Esophagus muscularis mucosa (tissue), 4 donors: ENCODE measurements at regions not wholly inside any gene's neighbourhood (a gene's known extent, or its start where the extent isn't known, plus 50 kb on each side); places are given as distances from the start of the nearest gene placed in this dataset.

Experiments used
- DNase-seq: peaks from one replicate; pipeline ENCODE4 v3.0.0-alpha.2; 2017; ENCODE audit errors: extremely low spot score
- H3K27ac ChIP-seq, 4 donors: fragments of 200-600 bp; sonication (generic); replicated peaks in 1 of 4; 1 replicate in 3 of 4; 2 replicates in 1 of 4; pipeline ENCODE4 v1.5.1; 2016 to 2019; ENCODE audit warnings: mild to moderate bottlenecking in 1 of 4
- H3K27me3 ChIP-seq, 4 donors: fragments of 200-600 bp; sonication (generic); one replicate each; pipeline versions ENCODE4 v1.5.1 to v1.6.0; 2016 to 2019
- H3K36me3 ChIP-seq, 4 donors: fragments of 200-600 bp; sonication (generic); one replicate each; pipeline ENCODE4 v1.5.1; 2016 to 2019
- H3K4me1 ChIP-seq, 4 donors: fragments of 200-600 bp; sonication (generic); one replicate each; pipeline ENCODE4 v1.5.1; 2016 to 2019
- H3K4me3 ChIP-seq, 4 donors: fragments of 200-600 bp; sonication (generic); 1 replicate in 2 of 4; 2 replicates in 2 of 4; pipeline ENCODE4 v1.5.1; 2016 to 2019; ENCODE audit warnings: mild to moderate bottlenecking in 4 of 4, moderate library complexity in 1 of 4
- H3K9me3 ChIP-seq, 4 donors: fragments of 200-600 bp; sonication (generic); 1 replicate in 3 of 4; 2 replicates in 1 of 4; pipeline ENCODE4 v1.5.1; 2016 to 2019
- CTCF ChIP-seq, 3 experiments: fragments of 200-600 bp in 2 of 3; fragments of 450-650 bp in 1 of 3; sonication (generic) in 2 of 3; IDR thresholded peaks; one replicate each; pipeline ENCODE4 v1.5.1; 2017 to 2019; ENCODE audit warnings: antibody characterized with exemption in 3 of 3, mild to moderate bottlenecking in 2 of 3, moderate library complexity in 1 of 3
- EP300 ChIP-seq: sonication (generic); formaldehyde crosslinking; IDR thresholded peaks from one replicate; pipeline ENCODE4 v1.6.1; 2017; ENCODE audit warnings: antibody characterized with exemption
- POLR2A ChIP-seq: fragments of 450-650 bp; IDR thresholded peaks from one replicate; pipeline ENCODE4 v1.6.1; 2017; ENCODE audit warnings: antibody characterized with exemption, moderate library complexity, mild to moderate bottlenecking, low read depth
- POLR2AphosphoS5 ChIP-seq, 2 donors: sonication (generic); formaldehyde crosslinking; IDR thresholded peaks; one replicate each; pipeline ENCODE4 v1.6.1; 2017; ENCODE audit warnings: antibody characterized with exemption in 2 of 2
- WGBS: methylation state at CpG from one replicate; pipeline ENCODE4 v1.1.5; 2018; 5-methylcytosine and 5-hydroxymethylcytosine counted together
- intact Hi-C: fragments of 100-400 bp; cut with DNase I; formaldehyde crosslinking; loops from one replicate; pipeline ENCODE4 v1.15.1; 2023

DNA sequence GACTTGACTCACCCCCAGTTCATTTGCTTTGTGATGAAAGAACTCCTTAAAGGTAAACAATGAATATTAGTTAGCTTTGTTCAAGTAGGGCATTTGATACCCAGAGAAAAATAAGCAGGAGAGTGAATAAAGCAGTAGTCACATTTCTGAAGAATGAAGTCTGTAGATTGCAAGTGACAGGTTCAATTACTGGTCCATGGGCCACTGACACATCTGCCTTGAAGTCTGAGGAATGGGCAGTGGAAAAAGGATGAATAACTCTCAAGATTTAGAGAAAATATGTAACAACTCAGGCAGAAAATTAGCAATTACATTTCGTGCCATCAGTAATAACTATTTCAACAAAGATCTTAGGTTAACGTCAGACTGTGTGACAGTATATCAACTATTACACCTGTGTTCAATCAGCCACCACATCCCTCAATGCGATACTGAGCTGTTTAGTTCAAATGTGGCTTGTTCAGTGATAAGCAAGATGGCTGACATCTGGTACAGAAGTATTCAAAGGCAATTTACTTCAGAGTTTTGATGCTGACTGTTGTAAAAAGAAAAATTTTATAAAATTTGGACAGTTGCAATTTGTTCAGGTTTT, 1890.7 kb upstream of the NUDT12 start:
- Histone ChIP-seq H3K4me3 (no peak overlapping the region), H3K27me3 (no peaks in the 10 kb centered on the region), H3K27ac (no peak overlapping the region), H3K4me1 (no peaks in the 10 kb centered on the region), H3K9me3 (no peaks in the 10 kb centered on the region), H3K36me3 (no peaks in the 10 kb centered on the region)
- intact Hi-C loops = no loop called here
- DNase-seq = no peak
- 37% methylated on average over 3 of the region's 3 CpGs for WGBS
- TF ChIP-seq POLR2AphosphoS5 (IDR thresholded peaks at IDR 0.05) (no peak), CTCF (IDR thresholded peaks at IDR 0.05) (no peak), EP300 (no peak), POLR2A (no peak)

GRCh38 chr5:105448271-105448670, 1885.7 kb upstream of the NUDT12 start:
- no peaks in the 10 kb centered on the region for H3K4me1 ChIP-seq
- H3K4me3 ChIP-seq = no peak overlapping the region
- no peaks in the 10 kb centered on the region for H3K36me3 ChIP-seq
- 73% methylated on average over 3 of the region's 3 CpGs for WGBS
- H3K27ac ChIP-seq = no peak overlapping the region
- no peaks in the 10 kb centered on the region for H3K9me3 ChIP-seq
- intact Hi-C loops = no loop called here
- no peak for DNase-seq
- no peaks in the 10 kb centered on the region for H3K27me3 ChIP-seq
- TF ChIP-seq CTCF (IDR thresholded peaks at IDR 0.05) (no peak), EP300 (no peak), POLR2A (no peak)

DNA sequence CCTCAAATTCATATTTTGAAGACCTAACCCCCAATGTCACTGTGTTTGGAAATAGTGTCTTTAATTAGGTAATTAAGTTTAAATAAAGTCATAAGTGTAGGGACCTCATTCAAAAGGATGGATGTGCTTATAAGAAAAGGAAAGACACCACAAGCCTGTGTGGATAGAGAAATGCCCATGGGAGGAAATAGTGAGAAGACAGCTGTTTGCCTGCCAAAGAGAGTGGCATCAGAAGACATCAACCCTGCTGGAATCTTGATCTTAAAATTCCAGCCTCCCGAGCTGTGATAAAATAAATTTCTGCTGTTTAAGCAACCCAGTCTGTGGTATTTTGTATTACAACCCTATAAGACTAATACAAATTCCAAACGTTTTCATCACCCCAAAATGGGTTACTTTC, 1867.9 kb upstream of the NUDT12 start:
- TF ChIP-seq EP300 (no peak), POLR2A (no peak), CTCF (IDR thresholded peaks at IDR 0.05) (no peak)
- H3K4me3 ChIP-seq = no peak overlapping the region
- no peaks in the 10 kb centered on the region for H3K27me3 ChIP-seq
- no peaks in the 10 kb centered on the region for H3K36me3 ChIP-seq
- H3K9me3 ChIP-seq = no peaks in the 10 kb centered on the region
- DNase-seq = no peak
- H3K4me1 ChIP-seq = no peaks in the 10 kb centered on the region
- no peak overlapping the region for H3K27ac ChIP-seq
- WGBS = 38% methylated on average over 2 of the region's 2 CpGs
- intact Hi-C loops = no loop called here

GRCh38 chr5:105428451-105429380, 1866.1 kb upstream of the NUDT12 start:
- no peaks in the 10 kb centered on the region for H3K36me3 ChIP-seq
- intact Hi-C loops = no loop called here
- WGBS = 78% methylated on average over 2 of the region's 2 CpGs

More at GRCh38 chr5:105428451-105429380, 1866.1 kb upstream of the NUDT12 start:
- Histone ChIP-seq H3K4me1 (no peaks in the 10 kb centered on the region), H3K4me3 (no peak overlapping the region), H3K27me3 (no peaks in the 10 kb centered on the region), H3K9me3 (no peaks in the 10 kb centered on the region), H3K27ac (no peak overlapping the region)
- DNase-seq = no peak
- no peak for TF ChIP-seq POLR2AphosphoS5 (IDR thresholded peaks at IDR 0.05)
- TF ChIP-seq EP300 = no peak
- TF ChIP-seq POLR2A = no peak
- TF ChIP-seq CTCF (IDR thresholded peaks at IDR 0.05) = no peak
